ENCODE measurements at regions not wholly inside any gene's neighbourhood (a gene's known extent, or its start where the extent isn't known, plus 50 kb on each side); places are given as distances from the start of the nearest gene placed in this dataset.

- ChIA-PET POLR2A (ENCODE audit: low non-redundant PET) (no interaction called here), CTCF (no interaction called here)
- no peaks in the 10 kb centered on the region for H3K4me1 ChIP-seq (ENCODE audit: insufficient read depth, low read length, poor library complexity, severe bottlenecking)
Measured at GRCh38 chr17:71553381-71553780, 567.4 kb upstream of the SOX9 start.

GRCh38 chr17:71558901-71559300 lies 561.9 kb upstream of the SOX9 start:
- no peak for DNase-seq (ENCODE audit: low spot score)
- ChIA-PET CTCF (no interaction called here), POLR2A (ENCODE audit: low non-redundant PET) (no interaction called here)
- Histone ChIP-seq H3K9me3 (ENCODE audit: low read depth, low read length, poor library complexity, severe bottlenecking) (no peaks in the 10 kb centered on the region), H3K27ac (ENCODE audit: low read depth, low read length, poor library complexity, severe bottlenecking) (no peak overlapping the region), H3K4me3 (ENCODE audit: low read depth, low read length, poor library complexity, severe bottlenecking) (no peak overlapping the region), H3K36me3 (ENCODE audit: insufficient read depth, low read length, poor library complexity, severe bottlenecking) (no peaks in the 10 kb centered on the region), H3K27me3 (replicated peaks; ENCODE audit: insufficient read depth, low read depth, low read length, poor library complexity) (no peaks in the 10 kb centered on the region), H3K4me1 (ENCODE audit: insufficient read depth, low read length, poor library complexity, severe bottlenecking) (no peaks in the 10 kb centered on the region)
- intact Hi-C loops (cut with micrococcal nuclease; ENCODE audit: unreplicated experiment) = no loop called here
- TF ChIP-seq EZH2 (IDR thresholded peaks at IDR 0.05; ENCODE audit: borderline replicate concordance, low read depth, low read length, poor library complexity, severe bottlenecking) (no peak), CTCF (conservative IDR thresholded peaks at IDR 0.05; ENCODE audit: low read depth, low read length) (no peak)
- BruUV-seq (replicated peaks) = no TSS peak

More at GRCh38 chr17:71553381-71553780, 567.4 kb upstream of the SOX9 start:
- no peak for TF ChIP-seq CTCF (conservative IDR thresholded peaks at IDR 0.05; ENCODE audit: low read depth, low read length)
- no peak for TF ChIP-seq EZH2 (IDR thresholded peaks at IDR 0.05; ENCODE audit: borderline replicate concordance, low read depth, low read length, poor library complexity, severe bottlenecking)
- no peak overlapping the region for H3K27ac ChIP-seq (ENCODE audit: low read depth, low read length, poor library complexity, severe bottlenecking)
- intact Hi-C loops (cut with micrococcal nuclease; ENCODE audit: unreplicated experiment) = no loop called here
- no peaks in the 10 kb centered on the region for H3K27me3 ChIP-seq (replicated peaks; ENCODE audit: insufficient read depth, low read depth, low read length, poor library complexity)
- no peak for DNase-seq (ENCODE audit: low spot score)
- no peaks in the 10 kb centered on the region for H3K36me3 ChIP-seq (ENCODE audit: insufficient read depth, low read length, poor library complexity, severe bottlenecking)
- BruUV-seq (replicated peaks) = no TSS peak
- H3K9me3 ChIP-seq (ENCODE audit: low read depth, low read length, poor library complexity, severe bottlenecking) = no peaks in the 10 kb centered on the region
- H3K4me3 ChIP-seq (ENCODE audit: low read depth, low read length, poor library complexity, severe bottlenecking) = no peak overlapping the region

DNA sequence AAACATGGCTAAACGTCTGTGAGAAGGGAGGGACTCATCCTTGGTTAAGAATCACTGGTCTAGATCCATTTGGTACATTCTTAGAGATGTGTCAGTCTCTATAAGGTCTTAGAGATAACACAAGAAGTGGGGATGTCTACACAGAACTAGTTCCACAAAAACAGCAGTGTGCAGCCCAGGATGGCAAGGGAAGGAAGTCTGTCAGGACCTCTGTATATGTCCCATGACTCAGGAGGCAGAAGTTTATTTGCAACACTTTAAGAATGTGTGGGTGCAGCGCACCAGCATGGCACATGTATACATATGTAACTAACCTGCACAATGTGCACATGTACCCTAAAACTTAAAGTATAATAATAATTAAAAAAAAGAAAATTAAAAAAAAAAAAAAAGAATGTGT lies 548.5 kb upstream of the SOX9 start:
- H3K9me3 ChIP-seq (ENCODE audit: low read depth, low read length, poor library complexity, severe bottlenecking) = no peaks in the 10 kb centered on the region
- H3K36me3 ChIP-seq (ENCODE audit: insufficient read depth, low read length, poor library complexity, severe bottlenecking) = no peaks in the 10 kb centered on the region
- BruUV-seq (replicated peaks) = no TSS peak
- no peaks in the 10 kb centered on the region for H3K4me1 ChIP-seq (ENCODE audit: insufficient read depth, low read length, poor library complexity, severe bottlenecking)
- intact Hi-C loops (cut with micrococcal nuclease; ENCODE audit: unreplicated experiment) = no loop called here
- CTCF ChIA-PET = no interaction called here
- no peak overlapping the region for H3K4me3 ChIP-seq (ENCODE audit: low read depth, low read length, poor library complexity, severe bottlenecking)
- POLR2A ChIA-PET (ENCODE audit: low non-redundant PET) = no interaction called here
- no peaks in the 10 kb centered on the region for H3K27me3 ChIP-seq (replicated peaks; ENCODE audit: insufficient read depth, low read depth, low read length, poor library complexity)
- no peak for DNase-seq (ENCODE audit: low spot score)
- H3K27ac ChIP-seq (ENCODE audit: low read depth, low read length, poor library complexity, severe bottlenecking) = no peak overlapping the region
- no peak for TF ChIP-seq CTCF (conservative IDR thresholded peaks at IDR 0.05; ENCODE audit: low read depth, low read length)
